GM12801 (cell line): ENCODE measurements at regions not wholly inside any gene's neighbourhood (a gene's known extent, or its start where the extent isn't known, plus 50 kb on each side); places are given as distances from the start of the nearest gene placed in this dataset.

ENCODE experiments used
- TF ChIP-seq, protein P1 (sequence below): IDR thresholded peaks from one replicate; pipeline ENCODE4 v1.5.1; 2011; ENCODE audit warnings: control low read depth; ENCODE audit not compliant: insufficient read length; ENCODE audit errors: extremely low read depth

DNA sequence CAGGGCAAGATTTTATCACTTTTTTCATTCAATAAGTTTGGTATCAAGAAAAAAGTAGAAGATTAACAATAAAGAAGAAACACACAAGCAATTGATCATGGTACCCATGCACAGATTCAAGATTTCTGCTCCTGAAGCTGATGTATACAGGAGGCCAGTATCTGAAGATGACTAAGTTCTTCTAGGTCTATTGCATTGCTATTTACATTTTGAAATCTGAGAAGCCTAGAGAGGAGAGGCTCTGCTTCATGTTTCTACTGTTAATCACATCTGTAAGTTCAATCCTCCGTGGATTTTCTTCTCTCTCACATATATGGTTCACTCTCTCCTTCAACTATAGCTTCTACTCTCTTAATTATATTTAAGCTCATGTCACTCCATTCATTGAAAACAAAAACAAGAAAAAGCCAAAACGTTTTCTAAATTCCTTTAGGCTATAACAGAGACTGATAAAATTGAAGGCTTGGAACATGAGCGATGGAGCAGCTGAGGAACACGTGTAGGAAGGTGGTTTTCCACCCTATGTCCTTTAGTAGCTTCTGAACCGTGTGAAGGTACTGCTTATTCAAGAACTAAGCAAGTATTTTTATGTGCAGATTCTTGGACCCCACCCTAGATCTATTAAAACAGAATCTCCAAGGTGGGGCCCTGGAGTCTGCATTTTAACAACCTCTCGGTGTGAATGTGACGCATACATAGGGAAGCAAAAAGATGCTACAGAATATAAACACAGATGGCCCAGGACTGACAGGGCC is 198.2 kb downstream of the EFNB2 start:
- TF ChIP-seq, protein P1, sequence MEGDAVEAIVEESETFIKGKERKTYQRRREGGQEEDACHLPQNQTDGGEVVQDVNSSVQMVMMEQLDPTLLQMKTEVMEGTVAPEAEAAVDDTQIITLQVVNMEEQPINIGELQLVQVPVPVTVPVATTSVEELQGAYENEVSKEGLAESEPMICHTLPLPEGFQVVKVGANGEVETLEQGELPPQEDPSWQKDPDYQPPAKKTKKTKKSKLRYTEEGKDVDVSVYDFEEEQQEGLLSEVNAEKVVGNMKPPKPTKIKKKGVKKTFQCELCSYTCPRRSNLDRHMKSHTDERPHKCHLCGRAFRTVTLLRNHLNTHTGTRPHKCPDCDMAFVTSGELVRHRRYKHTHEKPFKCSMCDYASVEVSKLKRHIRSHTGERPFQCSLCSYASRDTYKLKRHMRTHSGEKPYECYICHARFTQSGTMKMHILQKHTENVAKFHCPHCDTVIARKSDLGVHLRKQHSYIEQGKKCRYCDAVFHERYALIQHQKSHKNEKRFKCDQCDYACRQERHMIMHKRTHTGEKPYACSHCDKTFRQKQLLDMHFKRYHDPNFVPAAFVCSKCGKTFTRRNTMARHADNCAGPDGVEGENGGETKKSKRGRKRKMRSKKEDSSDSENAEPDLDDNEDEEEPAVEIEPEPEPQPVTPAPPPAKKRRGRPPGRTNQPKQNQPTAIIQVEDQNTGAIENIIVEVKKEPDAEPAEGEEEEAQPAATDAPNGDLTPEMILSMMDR, result no peak

DNA sequence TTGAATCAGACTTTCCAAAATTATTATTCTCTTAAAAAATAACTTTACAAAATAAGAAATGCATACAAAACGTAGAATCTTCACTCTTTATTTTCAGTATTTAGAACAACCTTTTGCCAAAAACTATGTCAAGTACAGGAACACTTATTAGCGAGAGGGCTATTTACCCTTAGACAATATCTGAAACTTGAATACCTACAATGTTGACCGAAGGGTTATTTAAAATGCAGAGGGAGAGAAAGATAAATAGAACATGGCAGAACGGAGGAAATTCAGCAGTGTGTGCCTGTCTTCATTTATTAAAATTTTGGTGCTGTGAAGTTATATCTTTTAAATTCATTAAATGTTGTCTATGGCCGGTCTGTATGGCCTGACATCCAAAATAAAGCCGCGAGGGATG is 198.8 kb downstream of the EFNB2 start:
- TF ChIP-seq, protein P1, result no peak

DNA sequence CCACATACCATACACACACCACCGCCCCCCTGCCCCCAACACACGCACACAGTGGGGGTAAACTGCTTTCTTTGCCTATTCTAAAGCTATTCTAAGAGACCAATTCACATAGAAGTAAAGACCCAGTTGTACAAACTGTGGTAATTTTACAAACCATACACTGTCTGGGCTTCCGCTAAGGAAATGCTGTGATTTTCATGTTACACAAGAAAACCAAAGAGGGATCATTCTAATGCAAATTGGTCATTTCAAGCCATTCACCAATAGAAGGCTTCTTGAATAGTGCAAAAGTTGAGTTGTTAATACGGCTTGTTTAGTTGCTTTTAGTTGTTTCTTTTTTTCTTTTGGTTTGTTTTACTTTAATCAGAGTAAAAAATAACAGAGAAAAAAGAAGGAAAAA is 202.8 kb downstream of the EFNB2 start:
- TF ChIP-seq, protein P1, result no peak

DNA sequence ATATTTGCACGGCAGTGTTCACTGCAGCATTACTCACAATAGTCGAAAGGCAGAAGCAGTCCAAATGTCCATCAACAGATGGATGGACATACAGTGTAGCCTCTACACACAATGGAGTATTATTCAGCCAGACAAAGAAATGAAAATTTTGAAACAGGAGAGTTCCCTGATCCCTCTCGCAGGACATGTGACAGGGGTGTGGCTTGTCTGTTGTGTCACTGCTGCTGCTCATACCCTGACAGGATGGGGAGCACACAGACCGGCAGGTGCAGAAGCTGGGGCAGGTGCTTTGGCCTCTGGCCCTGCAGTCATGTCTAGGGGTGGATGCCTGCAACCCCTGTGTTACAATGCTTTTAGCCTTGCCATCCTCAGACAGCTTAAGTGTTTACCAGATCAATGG is 204.3 kb downstream of the EFNB2 start:
- TF ChIP-seq, protein P1, result no peak

DNA sequence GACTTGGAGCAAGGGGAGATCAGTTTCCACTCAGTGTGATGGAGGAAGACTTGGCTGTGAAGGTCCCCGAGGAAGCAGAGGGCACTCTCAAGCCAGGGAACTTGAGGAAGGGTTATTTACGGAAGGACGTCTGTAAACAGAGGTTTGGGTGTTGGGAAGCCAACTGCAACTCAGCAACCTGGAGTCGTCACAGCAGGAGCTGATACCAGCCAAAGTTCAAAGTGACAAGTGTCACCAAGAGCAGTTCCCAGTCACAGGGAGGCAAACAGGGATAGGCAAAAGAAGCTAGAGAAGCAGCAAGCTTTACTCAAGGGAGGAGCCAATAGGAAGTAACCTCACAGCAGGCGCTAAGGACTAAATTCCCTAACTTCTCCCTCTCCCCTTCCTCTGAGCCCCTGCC is 205.5 kb downstream of the EFNB2 start:
- TF ChIP-seq, protein P1, result no peak

DNA sequence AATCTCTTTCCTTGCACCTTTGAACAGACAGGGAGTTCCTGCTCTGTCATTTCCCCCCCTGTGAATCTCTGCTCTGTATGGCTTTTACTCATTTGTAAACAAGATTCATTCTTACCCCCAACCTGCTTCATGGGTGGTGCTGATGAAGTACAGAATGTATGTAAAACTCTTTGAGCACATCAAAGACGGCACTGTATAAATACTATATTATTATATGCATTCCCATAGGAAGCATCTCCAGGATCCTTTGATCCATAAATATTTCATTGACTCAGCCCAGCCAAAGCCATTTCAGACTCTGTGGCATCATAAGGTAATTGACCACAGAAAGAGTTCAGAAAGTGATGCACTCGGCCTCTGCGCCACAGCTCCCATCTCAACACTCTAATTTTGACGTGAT is 208.7 kb downstream of the EFNB2 start:
- TF ChIP-seq, protein P1, result no peak

DNA sequence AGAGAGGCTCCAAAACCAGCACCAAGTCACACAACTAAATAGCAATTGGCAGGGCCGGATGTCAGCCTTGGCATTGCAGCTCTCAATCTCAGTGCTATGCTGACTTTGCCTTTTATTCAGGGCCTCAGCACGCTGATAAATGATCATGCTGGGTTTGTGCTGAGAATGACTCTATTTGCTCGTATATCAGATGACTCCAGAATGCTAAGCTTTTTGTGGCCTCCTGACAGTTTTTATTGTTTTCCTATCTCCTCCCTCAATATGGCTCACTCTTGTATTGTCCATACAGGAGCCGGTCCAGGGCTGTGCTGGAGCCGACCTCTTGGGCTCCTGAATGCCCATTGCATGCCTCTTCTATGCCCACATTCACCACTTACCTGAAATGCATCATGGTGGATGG is 211.0 kb downstream of the EFNB2 start:
- TF ChIP-seq, protein P1, result no peak

DNA sequence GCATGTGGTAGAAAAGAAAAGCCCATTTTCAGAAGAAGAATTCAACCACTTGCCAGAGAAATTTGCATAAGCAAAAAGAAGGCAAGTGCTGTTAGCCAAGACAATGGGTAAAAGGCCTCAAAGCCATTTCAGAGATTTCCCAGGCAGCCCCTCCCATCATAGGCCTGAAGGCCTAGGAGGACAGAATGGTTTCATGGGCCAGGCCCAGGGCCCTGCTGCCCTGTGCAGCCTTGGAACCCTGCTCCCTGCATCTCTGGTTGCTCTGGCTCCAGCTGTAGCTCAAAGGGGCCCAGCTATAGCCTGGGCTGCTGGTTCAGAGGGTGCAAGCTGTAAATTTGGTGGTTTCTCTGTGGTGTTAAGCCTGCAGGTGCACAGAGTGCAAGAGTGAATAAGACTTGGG is 212.8 kb downstream of the EFNB2 start:
- TF ChIP-seq, protein P1, result no peak
